ENCODE measurements at regions not wholly inside any gene's neighbourhood (a gene's known extent, or its start where the extent isn't known, plus 50 kb on each side); places are given as distances from the start of the nearest gene placed in this dataset.

GRCh38 chr6:114648847-114649246 lies 306.0 kb upstream of the HS3ST5 start:
- POLR2A ChIA-PET, result no interaction called here
- 12% methylated on average over 2 of the region's 2 CpGs for WGBS (ENCODE audit: low lambda C conversion rate)

More at GRCh38 chr6:114648847-114649246, 306.0 kb upstream of the HS3ST5 start:
- Histone ChIP-seq H3K9me3 (no peaks in the 10 kb centered on the region), H3K27ac (ENCODE audit: low read depth in 2 of 2, low read length in 1 of 2) (no peak overlapping the region), H3F3A (replicated peaks; ENCODE audit: insufficient read depth) (no peaks in the 10 kb centered on the region), H3K36me3 (replicated peaks in 1 of 2; ENCODE audit: control insufficient read depth in 1 of 2, insufficient read depth in 2 of 2, low read length in 1 of 2) (no peaks in the 10 kb centered on the region), H3K27me3 (ENCODE audit: insufficient read depth) (no peaks in the 10 kb centered on the region), H3K4me3 (ENCODE audit: low read depth in 2 of 2, low read length in 1 of 2) (no peak overlapping the region), H3K79me2 (ENCODE audit: insufficient read depth) (no peaks in the 10 kb centered on the region), H3K4me2 (no peak overlapping the region), H3K9me2 (no peaks in the 10 kb centered on the region), H3K4me1 (ENCODE audit: control insufficient read depth in 1 of 2, insufficient read depth in 2 of 2, low read depth in 1 of 2, low read length in 1 of 2) (no peaks in the 10 kb centered on the region), H4K20me1 (ENCODE audit: insufficient read depth) (no peaks in the 10 kb centered on the region), H3K9ac (no peak overlapping the region), H2AFZ (ENCODE audit: low read depth) (no peak overlapping the region)
- no peak for DNase-seq
- CTCF ChIA-PET, result interaction anchor here (1.0 kb wide), 1 partner anchor 99 kb away, joined by 3 read pairs; no protein-coding TSS in a partner anchor
- no peak for TF ChIP-seq SIN3A (IDR thresholded peaks at IDR 0.05; ENCODE audit: borderline replicate concordance, low read depth, low read length)
- no peak for TF ChIP-seq NFIC (IDR thresholded peaks at IDR 0.05; ENCODE audit: borderline replicate concordance)
- TF ChIP-seq, protein P1, sequence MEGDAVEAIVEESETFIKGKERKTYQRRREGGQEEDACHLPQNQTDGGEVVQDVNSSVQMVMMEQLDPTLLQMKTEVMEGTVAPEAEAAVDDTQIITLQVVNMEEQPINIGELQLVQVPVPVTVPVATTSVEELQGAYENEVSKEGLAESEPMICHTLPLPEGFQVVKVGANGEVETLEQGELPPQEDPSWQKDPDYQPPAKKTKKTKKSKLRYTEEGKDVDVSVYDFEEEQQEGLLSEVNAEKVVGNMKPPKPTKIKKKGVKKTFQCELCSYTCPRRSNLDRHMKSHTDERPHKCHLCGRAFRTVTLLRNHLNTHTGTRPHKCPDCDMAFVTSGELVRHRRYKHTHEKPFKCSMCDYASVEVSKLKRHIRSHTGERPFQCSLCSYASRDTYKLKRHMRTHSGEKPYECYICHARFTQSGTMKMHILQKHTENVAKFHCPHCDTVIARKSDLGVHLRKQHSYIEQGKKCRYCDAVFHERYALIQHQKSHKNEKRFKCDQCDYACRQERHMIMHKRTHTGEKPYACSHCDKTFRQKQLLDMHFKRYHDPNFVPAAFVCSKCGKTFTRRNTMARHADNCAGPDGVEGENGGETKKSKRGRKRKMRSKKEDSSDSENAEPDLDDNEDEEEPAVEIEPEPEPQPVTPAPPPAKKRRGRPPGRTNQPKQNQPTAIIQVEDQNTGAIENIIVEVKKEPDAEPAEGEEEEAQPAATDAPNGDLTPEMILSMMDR (IDR thresholded peaks at IDR 0.05), result no peak
- TF ChIP-seq, protein P2, sequence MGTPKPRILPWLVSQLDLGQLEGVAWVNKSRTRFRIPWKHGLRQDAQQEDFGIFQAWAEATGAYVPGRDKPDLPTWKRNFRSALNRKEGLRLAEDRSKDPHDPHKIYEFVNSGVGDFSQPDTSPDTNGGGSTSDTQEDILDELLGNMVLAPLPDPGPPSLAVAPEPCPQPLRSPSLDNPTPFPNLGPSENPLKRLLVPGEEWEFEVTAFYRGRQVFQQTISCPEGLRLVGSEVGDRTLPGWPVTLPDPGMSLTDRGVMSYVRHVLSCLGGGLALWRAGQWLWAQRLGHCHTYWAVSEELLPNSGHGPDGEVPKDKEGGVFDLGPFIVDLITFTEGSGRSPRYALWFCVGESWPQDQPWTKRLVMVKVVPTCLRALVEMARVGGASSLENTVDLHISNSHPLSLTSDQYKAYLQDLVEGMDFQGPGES (IDR thresholded peaks at IDR 0.05; ENCODE audit: low read depth, low read length), result no peak
- TF ChIP-seq REST (IDR thresholded peaks at IDR 0.05; ENCODE audit: low read depth, low read length), result no peak
- TF ChIP-seq EZH2phosphoT487 (IDR thresholded peaks at IDR 0.05; ENCODE audit: borderline replicate concordance, low read depth), result no peak
- no peak for TF ChIP-seq TCF12 (IDR thresholded peaks at IDR 0.05)
- no peak for TF ChIP-seq USF1 (IDR thresholded peaks at IDR 0.05; ENCODE audit: borderline replicate concordance, low read depth)
- TF ChIP-seq SMC3 (IDR thresholded peaks at IDR 0.05; ENCODE audit: low read depth, low read length), result no peak
- TF ChIP-seq NRF1 (IDR thresholded peaks at IDR 0.05; ENCODE audit: low read depth, low read length), result no peak
- TF ChIP-seq POLR2AphosphoS5 (IDR thresholded peaks at IDR 0.05; ENCODE audit: low read depth, low read length), result no peak
- TF ChIP-seq YY1 (IDR thresholded peaks at IDR 0.05; ENCODE audit: low read depth), result no peak

All from SK-N-SH (cell line).